HEK293 (cell line): ENCODE measurements at regions not wholly inside any gene's neighbourhood (a gene's known extent, or its start where the extent isn't known, plus 50 kb on each side); places are given as distances from the start of the nearest gene placed in this dataset.

Source experiments
- CTCF ChIA-PET: fragments of 350-600 bp; formaldehyde crosslinking; extraction: SDS; loops from one replicate; lab custom pipeline; 2021; ENCODE audit warnings: antibody characterized with exemption; lab: Yijun Ruan, JAX
- POLR2A ChIA-PET: fragments of 300-600 bp; formaldehyde crosslinking; extraction: SDS; loops from one replicate; lab custom pipeline; 2020; ENCODE audit warnings: antibody characterized with exemption, inconsistent platforms; lab: Yijun Ruan, JAX
- H3K27ac ChIP-seq: fragments of 200-500 bp; sonication (Bioruptor generic); 2 replicates; pipeline ENCODE4 v1.5.1; 2014; ENCODE audit warnings: low read depth, low read length, control low read depth, inconsistent platforms; ENCODE audit errors: extremely low read depth
- H3K36me3 ChIP-seq, 2 experiments: fragments of 200-500 bp in 1 of 2; sonication (Bioruptor generic) in 1 of 2; 1 replicate in 1 of 2; 2 replicates in 1 of 2; pipeline ENCODE4 v1.5.1; 2014 to 2017; ENCODE audit warnings: inconsistent platforms in 2 of 2, low read length in 2 of 2; ENCODE audit not compliant: control insufficient read depth in 2 of 2, insufficient read depth in 1 of 2
- H3K4me1 ChIP-seq: fragments of 200-500 bp; sonication (Bioruptor generic); 2 replicates; pipeline ENCODE4 v1.5.1; 2014; ENCODE audit warnings: mild to moderate bottlenecking, low read length, inconsistent platforms; ENCODE audit not compliant: control insufficient read depth, insufficient read depth
- H3K4me3 ChIP-seq: 2 replicates; pipeline ENCODE4 v1.5.1; 2011; ENCODE audit warnings: low read depth, mild to moderate bottlenecking, control low read depth, low read length, moderate library complexity
- H3K9me3 ChIP-seq: fragments of 200-500 bp; sonication (Bioruptor generic); 2 replicates; pipeline ENCODE4 v1.5.1; 2014; ENCODE audit warnings: low read depth, low read length, inconsistent platforms; ENCODE audit not compliant: control insufficient read depth, insufficient read depth
- GLI2 ChIP-seq: fragments of 450-650 bp; formaldehyde crosslinking; IDR thresholded peaks from 2 replicates; pipeline ENCODE4; 2017; ENCODE audit warnings: missing biosample characterization, missing genetic modification characterization, low read depth, borderline replicate concordance
- KLF10 ChIP-seq: fragments of 450-650 bp; IDR thresholded peaks from 2 replicates; pipeline ENCODE4 v1.5.1; 2018; ENCODE audit warnings: missing biosample characterization, mild to moderate bottlenecking, missing genetic modification characterization
- MEIS1 ChIP-seq: sonication (generic); formaldehyde crosslinking; IDR thresholded peaks from 2 replicates; pipeline ENCODE4 v1.8.1; 2022; ENCODE audit warnings: missing genetic modification reagents, mild to moderate bottlenecking, borderline replicate concordance
- SETDB1 ChIP-seq: IDR thresholded peaks from one replicate; pipeline ENCODE4 v1.6.1; 2017; ENCODE audit warnings: mild to moderate bottlenecking, low read length, moderate library complexity, mixed read lengths; ENCODE audit not compliant: insufficient read length
- SP3 ChIP-seq: fragments of 450-650 bp; formaldehyde crosslinking; IDR thresholded peaks from 2 replicates; pipeline ENCODE4 v1.5.1; 2016; ENCODE audit warnings: missing biosample characterization, missing genetic modification characterization
- ZFP69B ChIP-seq: fragments of 450-650 bp; formaldehyde crosslinking; IDR thresholded peaks from 2 replicates; pipeline ENCODE4 v1.5.1; 2016; ENCODE audit warnings: missing biosample characterization, missing genetic modification characterization
- ZNF214 ChIP-seq: fragments of 450-650 bp; formaldehyde crosslinking; IDR thresholded peaks from 2 replicates; pipeline ENCODE4 v1.5.1; 2017; ENCODE audit warnings: missing biosample characterization, mild to moderate bottlenecking, missing genetic modification characterization, borderline replicate concordance
- ZNF266 ChIP-seq: fragments of 450-650 bp; formaldehyde crosslinking; IDR thresholded peaks from 2 replicates; pipeline ENCODE4 v1.5.1; 2016; ENCODE audit warnings: missing biosample characterization, missing genetic modification characterization, low read depth
- ZNF391 ChIP-seq: fragments of 450-650 bp; formaldehyde crosslinking; IDR thresholded peaks from 2 replicates; pipeline ENCODE4 v1.5.1; 2016; ENCODE audit warnings: low read depth, missing biosample characterization, missing genetic modification characterization, borderline replicate concordance
- ZNF426 ChIP-seq: fragments of 450-650 bp; formaldehyde crosslinking; IDR thresholded peaks from 2 replicates; pipeline ENCODE4 v1.5.1; 2017; ENCODE audit warnings: missing biosample characterization, missing genetic modification characterization, mild to moderate bottlenecking, inconsistent platforms, moderate library complexity
- ZNF433 ChIP-seq: fragments of 450-650 bp; formaldehyde crosslinking; IDR thresholded peaks from 2 replicates; pipeline ENCODE4 v1.5.1; 2016; ENCODE audit warnings: missing biosample characterization, missing genetic modification characterization, low read depth
- ZNF510 ChIP-seq: fragments of 450-650 bp; formaldehyde crosslinking; IDR thresholded peaks from 2 replicates; pipeline ENCODE4 v1.5.1; 2018; ENCODE audit warnings: mild to moderate bottlenecking, missing genetic modification characterization, missing biosample characterization; ENCODE audit not compliant: insufficient replicate concordance
- ZNF514 ChIP-seq: fragments of 450-650 bp; formaldehyde crosslinking; IDR thresholded peaks from 2 replicates; pipeline ENCODE4 v1.5.1; 2016; ENCODE audit warnings: missing biosample characterization, missing genetic modification characterization
- ZNF704 ChIP-seq: fragments of 450-650 bp; formaldehyde crosslinking; IDR thresholded peaks from 2 replicates; pipeline ENCODE4 v1.5.1; 2016; ENCODE audit warnings: missing biosample characterization, missing genetic modification characterization
- TF ChIP-seq, protein P1 (sequence below): fragments of 450-650 bp; formaldehyde crosslinking; IDR thresholded peaks from 2 replicates; pipeline ENCODE4 v1.5.1; 2016; ENCODE audit warnings: missing biosample characterization, missing genetic modification characterization
- TF ChIP-seq, protein P2 (sequence below): fragments of 450-650 bp; formaldehyde crosslinking; IDR thresholded peaks from 2 replicates; pipeline ENCODE4 v1.5.1; 2016; ENCODE audit warnings: missing biosample characterization, missing genetic modification characterization, low read depth
- TF ChIP-seq, protein P3 (sequence below): fragments of 450-650 bp; formaldehyde crosslinking; IDR thresholded peaks from 2 replicates; pipeline ENCODE4 v1.5.1; 2016; ENCODE audit warnings: missing biosample characterization, missing genetic modification characterization

- TF ChIP-seq, protein P1, sequence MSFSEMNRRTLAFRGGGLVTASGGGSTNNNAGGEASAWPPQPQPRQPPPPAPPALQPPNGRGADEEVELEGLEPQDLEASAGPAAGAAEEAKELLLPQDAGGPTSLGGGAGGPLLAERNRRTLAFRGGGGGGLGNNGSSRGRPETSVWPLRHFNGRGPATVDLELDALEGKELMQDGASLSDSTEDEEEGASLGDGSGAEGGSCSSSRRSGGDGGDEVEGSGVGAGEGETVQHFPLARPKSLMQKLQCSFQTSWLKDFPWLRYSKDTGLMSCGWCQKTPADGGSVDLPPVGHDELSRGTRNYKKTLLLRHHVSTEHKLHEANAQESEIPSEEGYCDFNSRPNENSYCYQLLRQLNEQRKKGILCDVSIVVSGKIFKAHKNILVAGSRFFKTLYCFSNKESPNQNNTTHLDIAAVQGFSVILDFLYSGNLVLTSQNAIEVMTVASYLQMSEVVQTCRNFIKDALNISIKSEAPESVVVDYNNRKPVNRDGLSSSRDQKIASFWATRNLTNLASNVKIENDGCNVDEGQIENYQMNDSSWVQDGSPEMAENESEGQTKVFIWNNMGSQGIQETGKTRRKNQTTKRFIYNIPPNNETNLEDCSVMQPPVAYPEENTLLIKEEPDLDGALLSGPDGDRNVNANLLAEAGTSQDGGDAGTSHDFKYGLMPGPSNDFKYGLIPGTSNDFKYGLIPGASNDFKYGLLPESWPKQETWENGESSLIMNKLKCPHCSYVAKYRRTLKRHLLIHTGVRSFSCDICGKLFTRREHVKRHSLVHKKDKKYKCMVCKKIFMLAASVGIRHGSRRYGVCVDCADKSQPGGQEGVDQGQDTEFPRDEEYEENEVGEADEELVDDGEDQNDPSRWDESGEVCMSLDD: no peak
- TF ChIP-seq, protein P2, sequence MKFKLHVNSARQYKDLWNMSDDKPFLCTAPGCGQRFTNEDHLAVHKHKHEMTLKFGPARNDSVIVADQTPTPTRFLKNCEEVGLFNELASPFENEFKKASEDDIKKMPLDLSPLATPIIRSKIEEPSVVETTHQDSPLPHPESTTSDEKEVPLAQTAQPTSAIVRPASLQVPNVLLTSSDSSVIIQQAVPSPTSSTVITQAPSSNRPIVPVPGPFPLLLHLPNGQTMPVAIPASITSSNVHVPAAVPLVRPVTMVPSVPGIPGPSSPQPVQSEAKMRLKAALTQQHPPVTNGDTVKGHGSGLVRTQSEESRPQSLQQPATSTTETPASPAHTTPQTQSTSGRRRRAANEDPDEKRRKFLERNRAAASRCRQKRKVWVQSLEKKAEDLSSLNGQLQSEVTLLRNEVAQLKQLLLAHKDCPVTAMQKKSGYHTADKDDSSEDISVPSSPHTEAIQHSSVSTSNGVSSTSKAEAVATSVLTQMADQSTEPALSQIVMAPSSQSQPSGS (tag by site-specific recombination): no peak
- no peak for TF ChIP-seq SP3 (tag by site-specific recombination)
Observed at GRCh38 chr13:72637561-72637960, 89.9 kb downstream of the MZT1 start (continued).

GRCh38 chr13:72634859-72635258 lies 92.6 kb downstream of the MZT1 start:
- H3K36me3 ChIP-seq: no peaks in the 10 kb centered on the region
- H3K27ac ChIP-seq: no peak overlapping the region
- H3K9me3 ChIP-seq: no peaks in the 10 kb centered on the region
- H3K4me3 ChIP-seq: no peak overlapping the region
- ChIA-PET CTCF (no interaction called here), POLR2A (no interaction called here)
- no peaks in the 10 kb centered on the region for H3K4me1 ChIP-seq
- no peak for TF ChIP-seq KLF10
- TF ChIP-seq, protein P3, sequence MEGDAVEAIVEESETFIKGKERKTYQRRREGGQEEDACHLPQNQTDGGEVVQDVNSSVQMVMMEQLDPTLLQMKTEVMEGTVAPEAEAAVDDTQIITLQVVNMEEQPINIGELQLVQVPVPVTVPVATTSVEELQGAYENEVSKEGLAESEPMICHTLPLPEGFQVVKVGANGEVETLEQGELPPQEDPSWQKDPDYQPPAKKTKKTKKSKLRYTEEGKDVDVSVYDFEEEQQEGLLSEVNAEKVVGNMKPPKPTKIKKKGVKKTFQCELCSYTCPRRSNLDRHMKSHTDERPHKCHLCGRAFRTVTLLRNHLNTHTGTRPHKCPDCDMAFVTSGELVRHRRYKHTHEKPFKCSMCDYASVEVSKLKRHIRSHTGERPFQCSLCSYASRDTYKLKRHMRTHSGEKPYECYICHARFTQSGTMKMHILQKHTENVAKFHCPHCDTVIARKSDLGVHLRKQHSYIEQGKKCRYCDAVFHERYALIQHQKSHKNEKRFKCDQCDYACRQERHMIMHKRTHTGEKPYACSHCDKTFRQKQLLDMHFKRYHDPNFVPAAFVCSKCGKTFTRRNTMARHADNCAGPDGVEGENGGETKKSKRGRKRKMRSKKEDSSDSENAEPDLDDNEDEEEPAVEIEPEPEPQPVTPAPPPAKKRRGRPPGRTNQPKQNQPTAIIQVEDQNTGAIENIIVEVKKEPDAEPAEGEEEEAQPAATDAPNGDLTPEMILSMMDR (tag by site-specific recombination): no peak
- TF ChIP-seq GLI2 (tag by site-specific recombination): no peak
- TF ChIP-seq ZNF214 (tag by site-specific recombination): no peak
- TF ChIP-seq ZNF426 (tag by site-specific recombination): no peak
- TF ChIP-seq ZNF391 (tag by site-specific recombination): no peak
- TF ChIP-seq MEIS1 (CRISPR knock-in tag): no peak
- TF ChIP-seq ZNF433 (tag by site-specific recombination): no peak
- TF ChIP-seq ZNF514 (tag by site-specific recombination): no peak
- no peak for TF ChIP-seq ZFP69B (tag by site-specific recombination)
- no peak for TF ChIP-seq SETDB1

GRCh38 chr13:72622546-72622945 lies 104.9 kb downstream of the MZT1 start:
- H3K27ac ChIP-seq: no peak overlapping the region
- CTCF ChIA-PET: no interaction called here
- no peaks in the 10 kb centered on the region for H3K36me3 ChIP-seq
- no peaks in the 10 kb centered on the region for H3K4me1 ChIP-seq
- POLR2A ChIA-PET: no interaction called here
- H3K9me3 ChIP-seq: no peaks in the 10 kb centered on the region
- no peak overlapping the region for H3K4me3 ChIP-seq
- TF ChIP-seq ZNF704 (tag by site-specific recombination): no peak
- no peak for TF ChIP-seq ZNF510 (tag by site-specific recombination)
- no peak for TF ChIP-seq ZNF266 (tag by site-specific recombination)
